ENCODE measurements at regions not wholly inside any gene's neighbourhood (a gene's known extent, or its start where the extent isn't known, plus 50 kb on each side); places are given as distances from the start of the nearest gene placed in this dataset.

GRCh38 chr15:38012894-38013293 lies 78.5 kb downstream of the TMCO5A start:
- no peaks in the 10 kb centered on the region for H3K4me1 ChIP-seq
- DNase-seq, result no peak
- H3K36me3 ChIP-seq, result no peaks in the 10 kb centered on the region
- WGBS, 2 donors (ENCODE audit: low coverage in 1 of 2), result 57% methylated on average over 1 of the region's 1 CpG; no CpG with 5 or more reads in 1 of the 2 donors
- no peaks in the 10 kb centered on the region for H3K27me3 ChIP-seq
- no peak overlapping the region for H3K4me3 ChIP-seq
- intact Hi-C loops (cut with DNase I; ENCODE audit: low total_unique reads), result no loop called here
- no peak for TF ChIP-seq POLR2AphosphoS5 (IDR thresholded peaks at IDR 0.05)
- H3K9me3 ChIP-seq, result no peaks in the 10 kb centered on the region
- in situ Hi-C loops (cut with MboI; ENCODE audit: low pct_ligation_motif_present in 1 of 4, low pct_unique_long_range_greater_than_20kb in 1 of 4, low sequenced_read_pairs in 3 of 4), result loop anchor here in 2 of 4 donors (25.0 kb wide), 2 partner anchors 349 to 674 kb away; no protein-coding TSS in a partner anchor
- H3K27ac ChIP-seq, result no peak overlapping the region

GRCh38 chr15:38017721-38018120 lies 83.3 kb downstream of the TMCO5A start:
- 77 to 92% methylated on average over 4 to 6 of the region's 6 CpGs for WGBS, 2 donors (ENCODE audit: low coverage in 1 of 2)
- no peak for DNase-seq
- intact Hi-C loops (cut with DNase I; ENCODE audit: low total_unique reads) (no loop called here), in situ Hi-C loops (cut with MboI; ENCODE audit: low pct_ligation_motif_present in 1 of 4, low pct_unique_long_range_greater_than_20kb in 1 of 4, low sequenced_read_pairs in 3 of 4) (loop anchor here in 2 of 4 donors (25.0 kb wide), 2 partner anchors 345 to 670 kb away; no protein-coding TSS in a partner anchor)
- no peaks in the 10 kb centered on the region for H3K4me1 ChIP-seq
- no peak overlapping the region for H3K4me3 ChIP-seq
- H3K27me3 ChIP-seq, result no peaks in the 10 kb centered on the region
- H3K27ac ChIP-seq, result no peak overlapping the region
- H3K9me3 ChIP-seq, result no peaks in the 10 kb centered on the region
- H3K36me3 ChIP-seq, result no peaks in the 10 kb centered on the region
- TF ChIP-seq CTCF (IDR thresholded peaks at IDR 0.05) (no peak), POLR2A (IDR thresholded peaks at IDR 0.05) (no peak), POLR2AphosphoS5 (IDR thresholded peaks at IDR 0.05) (no peak), EP300 (IDR thresholded peaks at IDR 0.05; ENCODE audit: low read depth) (no peak)

GRCh38 chr15:38019066-38019465 lies 84.6 kb downstream of the TMCO5A start:
- no peak overlapping the region for H3K27ac ChIP-seq
- no peaks in the 10 kb centered on the region for H3K36me3 ChIP-seq
- H3K4me3 ChIP-seq, result no peak overlapping the region
- in situ Hi-C loops (cut with MboI; ENCODE audit: low pct_ligation_motif_present in 1 of 4, low pct_unique_long_range_greater_than_20kb in 1 of 4, low sequenced_read_pairs in 3 of 4) (loop anchor here in 2 of 4 donors (25.0 kb wide), 2 partner anchors 343 to 668 kb away; no protein-coding TSS in a partner anchor), intact Hi-C loops (cut with DNase I; ENCODE audit: low total_unique reads) (no loop called here)
- no peak for TF ChIP-seq POLR2AphosphoS5 (IDR thresholded peaks at IDR 0.05)
- TF ChIP-seq CTCF (IDR thresholded peaks at IDR 0.05), result no peak
- TF ChIP-seq POLR2A (IDR thresholded peaks at IDR 0.05), result no peak
- TF ChIP-seq EP300 (IDR thresholded peaks at IDR 0.05; ENCODE audit: low read depth), result no peak
- no peaks in the 10 kb centered on the region for H3K4me1 ChIP-seq
- H3K9me3 ChIP-seq, result no peaks in the 10 kb centered on the region
- no peaks in the 10 kb centered on the region for H3K27me3 ChIP-seq
- no peak for DNase-seq

- intact Hi-C loops (cut with DNase I; ENCODE audit: low total_unique reads), result no loop called here
- H3K4me1 ChIP-seq, result no peaks in the 10 kb centered on the region
- in situ Hi-C loops (cut with MboI; ENCODE audit: low pct_ligation_motif_present in 1 of 4, low pct_unique_long_range_greater_than_20kb in 1 of 4, low sequenced_read_pairs in 3 of 4), result loop anchor here in 2 of 4 donors (25.0 kb wide), 2 partner anchors 341 to 666 kb away; no protein-coding TSS in a partner anchor
- DNase-seq, result no peak
- no peaks in the 10 kb centered on the region for H3K36me3 ChIP-seq
- no peaks in the 10 kb centered on the region for H3K9me3 ChIP-seq
- TF ChIP-seq POLR2AphosphoS5 (IDR thresholded peaks at IDR 0.05) (no peak), EP300 (IDR thresholded peaks at IDR 0.05; ENCODE audit: low read depth) (no peak), CTCF (IDR thresholded peaks at IDR 0.05) (no peak), POLR2A (IDR thresholded peaks at IDR 0.05) (no peak)
- no peak overlapping the region for H3K27ac ChIP-seq
- WGBS, 2 donors (ENCODE audit: low coverage in 1 of 2), result 76 to 88% methylated on average over 1 of the region's 1 CpG
- H3K27me3 ChIP-seq, result no peaks in the 10 kb centered on the region
- H3K4me3 ChIP-seq, result no peak overlapping the region
These were observed 86.8 kb downstream of the TMCO5A start for GRCh38 chr15:38021259-38021658.

All from transverse colon (tissue), 4 donors.